ENCODE measurements at regions not wholly inside any gene's neighbourhood (a gene's known extent, or its start where the extent isn't known, plus 50 kb on each side); places are given as distances from the start of the nearest gene placed in this dataset.
"Not testable (repeated sequence)": the region's sequence is repeated elsewhere in the genome, so short reads cannot be mapped to it uniquely, and the experiment has no call there.

- Histone ChIP-seq H3K36me3 (replicated peaks in 1 of 2; ENCODE audit: control extremely low read depth in 1 of 2, control insufficient read depth in 1 of 2, extremely low read depth in 1 of 2, insufficient read depth in 2 of 2, low read length in 1 of 2) (peaks cover 0 to 27% of the 10 kb centered on the region in 2 experiments), H3K9ac (ENCODE audit: low read length) (peak overlapping the region; percentile 75), H3K4me2 (replicated peaks; ENCODE audit: low read depth, low read length, poor library complexity, severe bottlenecking) (peak overlapping the region; percentile 74), H3K4me3 (ENCODE audit: control extremely low read depth in 1 of 5, extremely low read depth in 1 of 5, insufficient read depth in 1 of 5, low read depth in 2 of 5, low read length in 4 of 5) (peak overlapping the region in 4 of 5 experiments; percentile 51 to 79 (median 69)), H3K79me2 (ENCODE audit: control insufficient read depth, insufficient read depth, low read length) (peaks cover 28% of the 10 kb centered on the region), H3K27ac (ENCODE audit: low read length in 2 of 2) (peak overlapping the region; percentile 26 to 81), H3K4me1 (ENCODE audit: control insufficient read depth in 2 of 2, insufficient read depth in 2 of 2, low read length in 2 of 2) (peaks cover 28 to 54% of the 10 kb centered on the region in 2 donors)
- H3K4me1 Mint-ChIP-seq = peaks cover 43% of the 10 kb centered on the region
- intact Hi-C loops (cut with micrococcal nuclease); H3K9me3 Mint-ChIP-seq (ENCODE audit: insufficient read depth); CTCF ChIA-PET; H3K27me3 Mint-ChIP-seq; DNase-seq; ATAC-seq (ENCODE audit: low read depth); H2AFZ ChIP-seq (ENCODE audit: insufficient read depth, low read depth, low read length, poor library complexity, severe bottlenecking); H4K20me1 ChIP-seq (ENCODE audit: control insufficient read depth, insufficient read depth, low read length, poor library complexity, severe bottlenecking); H3K27me3 ChIP-seq (replicated peaks in 1 of 4; ENCODE audit: control extremely low read depth in 1 of 4, control insufficient read depth in 3 of 4, insufficient read depth in 4 of 4, low read length in 3 of 4); H3K9me3 ChIP-seq (ENCODE audit: control extremely low read depth in 1 of 3, control insufficient read depth in 2 of 3, insufficient read depth in 1 of 3, low read length in 2 of 3): not testable (repeated sequence)
- H3K27ac Mint-ChIP-seq = peak overlapping the region; percentile 96
- H3K4me3 Mint-ChIP-seq = peak overlapping the region; percentile 93
- WGBS (ENCODE audit: insufficient coverage) = 69% methylated on average over 7 of the region's 7 CpGs
- POLR2A ChIA-PET = interaction anchor here (1.1 to 1.2 kb wide), 2 partner anchors 46 to 209 kb away, joined by 3 to 5 read pairs; no protein-coding TSS in a partner anchor
Observed at GRCh38 chr14:105647426-105647783, 121.0 kb downstream of the TMEM121 start.

GRCh38 chr14:105647784-105648608 is 121.6 kb downstream of the TMEM121 start:
- ATAC-seq (ENCODE audit: low read depth) (peak; percentile 72), DNase-seq (peak; percentile 85)
- WGBS (ENCODE audit: insufficient coverage) = 47% methylated on average over 29 of the region's 30 CpGs
- Histone ChIP-seq H3K27me3 (replicated peaks in 1 of 4; ENCODE audit: control extremely low read depth in 1 of 4, control insufficient read depth in 3 of 4, insufficient read depth in 4 of 4, low read length in 3 of 4) (no peaks in the 10 kb centered on the region), H3K79me2 (ENCODE audit: control insufficient read depth, insufficient read depth, low read length) (peaks cover 28% of the 10 kb centered on the region), H3K9ac (ENCODE audit: low read length) (peak overlapping the region; percentile 75), H3K9me3 (ENCODE audit: control extremely low read depth in 1 of 3, control insufficient read depth in 2 of 3, insufficient read depth in 1 of 3, low read length in 2 of 3) (peaks cover 0 to 5% (median 0%) of the 10 kb centered on the region in 3 donors), H2AFZ (ENCODE audit: insufficient read depth, low read depth, low read length, poor library complexity, severe bottlenecking) (peak overlapping the region; percentile 14), H3K36me3 (replicated peaks in 1 of 2; ENCODE audit: control extremely low read depth in 1 of 2, control insufficient read depth in 1 of 2, extremely low read depth in 1 of 2, insufficient read depth in 2 of 2, low read length in 1 of 2) (peaks cover 0 to 27% of the 10 kb centered on the region in 2 experiments), H3K4me1 (ENCODE audit: control insufficient read depth in 2 of 2, insufficient read depth in 2 of 2, low read length in 2 of 2) (peaks cover 28 to 54% of the 10 kb centered on the region in 2 donors), H4K20me1 (ENCODE audit: control insufficient read depth, insufficient read depth, low read length, poor library complexity, severe bottlenecking) (no peaks in the 10 kb centered on the region), H3K4me3 (ENCODE audit: control extremely low read depth in 1 of 5, extremely low read depth in 1 of 5, insufficient read depth in 1 of 5, low read depth in 2 of 5, low read length in 4 of 5) (peak overlapping the region in 4 of 5 experiments; percentile 51 to 79 (median 69)), H3K27ac (ENCODE audit: low read length in 2 of 2) (peak overlapping the region; percentile 63 to 81), H3K4me2 (replicated peaks; ENCODE audit: low read depth, low read length, poor library complexity, severe bottlenecking) (peak overlapping the region; percentile 74)
- Mint-ChIP-seq H3K9me3 (ENCODE audit: insufficient read depth) (no peaks in the 10 kb centered on the region), H3K4me1 (peaks cover 43% of the 10 kb centered on the region), H3K27me3 (no peaks in the 10 kb centered on the region), H3K4me3 (peak overlapping the region; percentile 93), H3K27ac (peak overlapping the region; percentile 96)
- no peak for TF ChIP-seq EZH2 (IDR thresholded peaks at IDR 0.05; ENCODE audit: borderline replicate concordance, insufficient read depth, low read depth, low read length, poor library complexity, severe bottlenecking)
- no peak for TF ChIP-seq CTCF (IDR thresholded peaks at IDR 0.05)
- POLR2A ChIA-PET = interaction anchor here (0.8 to 1.5 kb wide), 3 partner anchors 15 to 214 kb away, joined by 3 to 4 read pairs (median 3); no protein-coding TSS in a partner anchor
- CTCF ChIA-PET = no interaction called here
- intact Hi-C loops (cut with micrococcal nuclease) = no loop called here

- peak overlapping the region; percentile 93 for H3K4me3 Mint-ChIP-seq
- peak; percentile 50 for DNase-seq
- Histone ChIP-seq H3K9ac (ENCODE audit: low read length) (peak overlapping the region; percentile 75), H3K4me2 (replicated peaks; ENCODE audit: low read depth, low read length, poor library complexity, severe bottlenecking) (peak overlapping the region; percentile 74), H3K4me1 (ENCODE audit: control insufficient read depth in 2 of 2, insufficient read depth in 2 of 2, low read length in 2 of 2) (peaks cover 28 to 50% of the 10 kb centered on the region in 2 donors), H3K36me3 (replicated peaks in 1 of 2; ENCODE audit: control extremely low read depth in 1 of 2, control insufficient read depth in 1 of 2, extremely low read depth in 1 of 2, insufficient read depth in 2 of 2, low read length in 1 of 2) (peaks cover 0 to 21% of the 10 kb centered on the region in 2 experiments), H3K4me3 (ENCODE audit: control extremely low read depth in 1 of 5, extremely low read depth in 1 of 5, insufficient read depth in 1 of 5, low read depth in 2 of 5, low read length in 4 of 5) (peak overlapping the region in 4 of 5 experiments; percentile 51 to 79 (median 69)), H2AFZ (ENCODE audit: insufficient read depth, low read depth, low read length, poor library complexity, severe bottlenecking) (peak overlapping the region; percentile 14), H3K79me2 (ENCODE audit: control insufficient read depth, insufficient read depth, low read length) (peaks cover 28% of the 10 kb centered on the region), H3K27ac (ENCODE audit: low read length in 2 of 2) (peak overlapping the region; percentile 63 to 81)
- H3K27me3 Mint-ChIP-seq; H3K9me3 Mint-ChIP-seq (ENCODE audit: insufficient read depth); H3K27me3 ChIP-seq (replicated peaks in 1 of 4; ENCODE audit: control extremely low read depth in 1 of 4, control insufficient read depth in 3 of 4, insufficient read depth in 4 of 4, low read length in 3 of 4); H3K9me3 ChIP-seq (ENCODE audit: control extremely low read depth in 1 of 3, control insufficient read depth in 2 of 3, insufficient read depth in 1 of 3, low read length in 2 of 3); intact Hi-C loops (cut with micrococcal nuclease); CTCF ChIA-PET; H4K20me1 ChIP-seq (ENCODE audit: control insufficient read depth, insufficient read depth, low read length, poor library complexity, severe bottlenecking): not testable (repeated sequence)
- POLR2A ChIA-PET = interaction anchor here (0.8 to 1.5 kb wide), 3 partner anchors 16 to 213 kb away, joined by 3 to 4 read pairs (median 3); no protein-coding TSS in a partner anchor
- WGBS (ENCODE audit: insufficient coverage) = 61% methylated on average over 8 of the region's 13 CpGs
- H3K27ac Mint-ChIP-seq = peak overlapping the region; percentile 96
- peaks cover 41% of the 10 kb centered on the region for H3K4me1 Mint-ChIP-seq
- ATAC-seq (ENCODE audit: low read depth) = peak; percentile 8
Observed at GRCh38 chr14:105648609-105649535, 122.5 kb downstream of the TMEM121 start.
